H7 (cell line): ENCODE measurements at regions not wholly inside any gene's neighbourhood (a gene's known extent, or its start where the extent isn't known, plus 50 kb on each side); places are given as distances from the start of the nearest gene placed in this dataset.

ENCODE experiments used
- DNase-seq: peaks from one replicate; pipeline ENCODE4 v3.0.0; 2012
- H3K27me3 ChIP-seq: 2 replicates; pipeline ENCODE4 v1.6.0; 2011; ENCODE audit warnings: mild to moderate bottlenecking, low read length; ENCODE audit not compliant: control insufficient read depth, insufficient read depth
- H3K36me3 ChIP-seq: replicated peaks from 2 replicates; pipeline ENCODE4 v1.5.1; 2011; ENCODE audit warnings: low read length; ENCODE audit not compliant: control insufficient read depth, insufficient read depth
- H3K4me3 ChIP-seq: 2 replicates; pipeline ENCODE4 v1.5.1; 2011; ENCODE audit warnings: low read depth, mild to moderate bottlenecking, control low read depth, low read length, moderate library complexity; ENCODE audit not compliant: insufficient read depth

DNA sequence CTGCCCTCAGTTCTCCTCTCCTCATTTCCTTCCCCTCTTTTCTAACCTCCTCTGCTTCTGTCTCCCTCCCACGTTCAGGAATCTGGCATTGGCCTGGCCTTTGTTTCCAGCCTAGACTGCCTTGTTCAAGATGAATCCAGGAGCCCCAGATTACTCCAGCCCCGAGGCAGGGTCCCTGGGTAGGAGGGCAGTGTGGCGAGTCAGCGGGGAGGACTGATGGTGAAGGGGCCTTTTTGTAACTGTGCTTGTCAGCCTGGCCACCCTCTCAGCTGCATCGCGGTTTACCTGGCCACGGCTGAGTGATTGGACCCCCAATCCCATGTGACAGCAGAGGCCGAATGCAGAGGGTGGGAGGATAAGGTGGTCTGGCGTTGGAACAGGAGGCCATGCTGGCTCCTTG, 96.1 kb upstream of the SHH start:
- Histone ChIP-seq H3K36me3 (no peaks in the 10 kb centered on the region), H3K27me3 (no peaks in the 10 kb centered on the region), H3K4me3 (no peak overlapping the region)
- no peak for DNase-seq

DNA sequence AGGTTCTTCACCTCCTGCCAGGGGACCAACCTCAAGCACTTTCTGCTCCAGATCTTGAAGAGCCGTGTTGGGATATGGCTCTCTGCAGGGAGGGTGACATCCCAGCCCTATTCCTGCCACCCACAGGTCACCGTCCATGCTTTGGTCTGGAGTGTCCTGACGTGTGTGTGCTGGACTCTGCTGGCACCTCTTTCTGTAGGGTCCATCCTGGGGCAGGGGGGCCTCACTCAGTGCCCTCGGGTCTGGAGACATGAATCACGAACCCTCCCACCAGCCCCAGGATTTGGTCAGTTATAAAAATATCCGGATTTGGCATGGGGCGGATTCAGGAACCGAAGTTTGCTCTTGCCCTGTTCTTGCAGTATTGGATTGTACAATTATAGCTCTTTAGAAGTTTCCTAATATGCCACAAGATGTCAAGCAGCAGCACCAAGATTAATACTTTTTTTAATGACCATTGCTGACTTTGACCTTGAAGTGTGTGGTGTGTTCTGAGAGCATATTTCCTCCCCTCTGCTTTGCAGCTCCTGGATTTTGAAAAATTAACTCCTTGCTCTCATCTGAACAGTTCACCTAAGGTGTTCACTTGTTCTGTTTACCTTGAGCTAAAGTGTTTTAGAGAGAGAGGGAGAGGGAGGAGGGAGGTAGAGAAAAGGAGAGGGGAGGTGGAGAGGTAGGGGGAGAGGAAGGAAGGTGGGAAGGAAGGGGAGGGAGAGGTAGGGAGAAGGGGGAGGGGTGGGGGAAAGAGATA, 95.4 kb upstream of the SHH start:
- no peak for DNase-seq
- Histone ChIP-seq H3K36me3 (no peaks in the 10 kb centered on the region), H3K27me3 (no peaks in the 10 kb centered on the region), H3K4me3 (no peak overlapping the region)

DNA sequence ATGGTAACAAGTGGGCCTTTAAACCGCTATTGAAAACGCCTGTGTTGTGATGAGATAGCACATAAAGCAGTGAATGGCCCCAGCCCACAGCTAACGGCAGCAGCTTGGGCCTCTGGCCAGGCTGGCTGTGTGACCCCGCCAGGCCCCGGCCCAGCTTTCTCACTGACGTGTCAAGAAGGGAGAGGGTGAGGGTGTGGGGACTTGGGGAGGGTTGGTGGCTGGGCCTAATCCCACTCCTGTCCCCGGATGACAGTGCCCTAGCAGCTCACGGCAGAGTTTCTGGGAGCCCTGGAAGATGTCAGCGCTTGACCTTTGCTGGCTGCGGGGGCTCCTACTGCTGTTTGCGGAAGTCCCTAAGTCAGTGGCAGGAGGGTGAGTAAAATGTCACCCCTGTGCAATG, 88.9 kb upstream of the SHH start:
- no peaks in the 10 kb centered on the region for H3K27me3 ChIP-seq
- no peak for DNase-seq
- H3K4me3 ChIP-seq = no peak overlapping the region
- no peaks in the 10 kb centered on the region for H3K36me3 ChIP-seq

DNA sequence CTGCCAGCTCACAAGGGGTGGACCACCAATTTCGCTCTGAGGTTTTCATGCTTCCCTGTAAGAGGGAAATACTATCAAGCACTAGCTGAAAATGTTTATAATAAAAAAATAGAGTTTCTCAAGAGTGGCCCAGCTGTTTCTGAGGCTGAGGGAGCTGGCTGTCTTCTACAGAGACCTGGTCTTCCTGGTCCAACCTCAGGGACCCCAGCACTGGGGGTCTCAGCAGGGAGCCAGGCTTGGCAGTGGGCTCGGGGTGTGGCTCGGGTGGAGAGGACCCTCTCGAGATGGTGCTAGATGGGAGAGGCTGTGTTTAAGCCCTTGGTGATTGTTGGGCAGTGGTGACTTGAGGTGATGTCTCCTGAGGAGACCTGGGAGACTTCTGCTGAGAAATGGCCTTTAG, 87.3 kb upstream of the SHH start:
- Histone ChIP-seq H3K36me3 (no peaks in the 10 kb centered on the region), H3K4me3 (no peak overlapping the region), H3K27me3 (no peaks in the 10 kb centered on the region)
- DNase-seq = no peak

DNA sequence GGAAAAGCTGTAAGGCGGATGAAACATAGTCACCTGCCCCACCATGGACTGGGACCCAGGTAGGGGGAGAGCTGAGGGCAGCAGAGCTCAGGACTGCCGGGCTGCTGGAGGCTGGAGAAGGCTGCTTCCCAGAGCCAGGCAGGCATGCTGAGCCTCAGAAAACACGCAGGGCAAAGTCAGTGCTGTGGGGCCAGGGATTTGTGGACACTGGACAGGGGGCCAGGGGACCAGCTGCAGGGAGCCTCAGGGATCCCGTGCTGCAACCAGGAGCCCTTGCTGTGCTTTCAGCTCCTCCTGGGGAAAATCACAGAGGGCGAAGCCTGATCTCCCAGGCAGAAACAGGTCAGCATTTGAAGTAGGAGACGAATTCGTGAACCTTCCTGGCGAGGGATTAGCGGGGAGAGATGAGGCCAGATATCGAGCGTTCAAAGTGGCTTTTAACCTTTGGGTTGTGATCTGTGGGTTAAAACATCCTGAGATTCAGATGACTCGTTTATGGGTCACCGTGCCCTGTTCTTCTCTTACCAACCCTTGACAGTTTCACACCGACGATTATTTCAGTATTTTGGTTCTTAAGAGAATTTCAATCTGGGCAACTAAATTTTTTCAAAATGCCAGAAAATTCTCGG, 85.6 kb upstream of the SHH start:
- no peaks in the 10 kb centered on the region for H3K27me3 ChIP-seq
- no peaks in the 10 kb centered on the region for H3K36me3 ChIP-seq
- H3K4me3 ChIP-seq = no peak overlapping the region
- no peak for DNase-seq

DNA sequence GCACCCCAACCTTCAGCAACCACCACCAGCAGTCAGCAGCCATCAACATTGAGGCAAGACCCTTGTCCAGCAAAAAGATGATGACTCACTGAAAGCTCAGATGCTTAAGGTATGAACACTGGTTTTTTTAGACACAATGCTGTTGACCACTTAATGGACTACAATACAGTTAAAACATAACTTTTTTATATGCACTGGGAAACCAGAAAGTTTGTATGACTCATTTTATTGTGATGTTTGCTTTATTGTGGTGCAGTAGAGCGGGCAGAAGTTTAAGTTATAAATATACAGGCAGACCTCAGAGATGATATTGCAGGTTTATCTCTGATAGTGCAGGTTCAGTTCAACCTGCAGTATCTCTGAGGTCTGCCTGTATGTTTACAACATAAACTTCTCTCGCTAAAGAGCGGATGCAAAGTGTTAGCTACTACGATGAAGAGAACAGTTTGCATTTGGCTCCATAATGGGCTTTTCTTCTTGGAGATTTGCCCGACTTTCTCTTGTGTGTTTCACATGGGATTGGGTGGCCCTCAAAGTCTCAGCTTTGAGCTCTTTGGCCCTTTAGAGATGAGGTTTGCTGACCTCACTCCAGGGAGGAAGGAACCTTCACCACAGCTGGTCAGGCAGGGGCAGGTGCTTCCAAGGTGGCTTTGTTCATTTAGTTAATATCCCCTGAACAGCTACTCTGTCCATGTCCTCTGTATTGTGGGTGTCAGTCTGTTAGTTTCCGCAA, 84.4 kb upstream of the SHH start:
- Histone ChIP-seq H3K27me3 (no peaks in the 10 kb centered on the region), H3K36me3 (no peaks in the 10 kb centered on the region), H3K4me3 (no peak overlapping the region)
- no peak for DNase-seq

DNA sequence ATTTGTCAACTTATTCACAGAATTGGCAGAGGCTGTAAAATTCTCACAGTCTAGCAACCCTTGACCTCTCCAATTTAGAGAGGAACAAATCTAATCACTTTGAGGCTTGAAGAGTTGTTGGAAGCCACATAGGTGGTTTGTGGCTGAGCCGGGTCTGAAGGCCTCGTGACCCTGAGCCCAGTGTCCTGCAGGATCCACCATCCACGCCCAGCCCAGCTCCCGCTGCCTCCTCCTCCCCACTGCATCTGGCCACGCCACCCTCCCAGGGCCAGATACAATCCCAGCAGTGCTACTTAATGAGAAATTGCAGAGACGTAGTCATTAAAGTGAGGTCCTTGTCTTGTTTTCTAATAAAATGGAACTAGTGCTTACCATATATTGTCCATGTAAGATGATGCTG, 81.4 kb upstream of the SHH start:
- DNase-seq = no peak
- Histone ChIP-seq H3K27me3 (no peaks in the 10 kb centered on the region), H3K4me3 (no peak overlapping the region), H3K36me3 (no peaks in the 10 kb centered on the region)

DNA sequence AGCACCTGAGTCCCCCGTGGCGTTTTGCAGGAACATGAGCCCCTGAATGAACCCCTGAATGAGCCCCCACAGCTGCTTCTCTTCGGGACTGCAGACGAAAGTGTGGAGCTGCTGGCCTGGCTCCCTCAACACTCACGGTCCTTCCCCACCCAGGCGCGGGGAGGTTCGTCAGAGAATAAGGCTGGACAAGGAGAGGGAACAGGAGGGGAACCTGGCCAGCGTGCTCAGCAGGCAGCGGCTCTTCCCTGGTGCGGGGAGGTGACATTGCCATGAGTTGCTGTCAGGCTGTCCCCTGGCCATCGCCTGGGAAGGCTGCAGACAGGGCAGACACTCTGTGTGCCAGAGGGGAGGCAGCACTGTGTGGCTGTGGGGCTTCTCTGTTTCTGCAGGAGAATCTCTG, 80.9 kb upstream of the SHH start:
- H3K27me3 ChIP-seq = no peaks in the 10 kb centered on the region
- DNase-seq = no peak
- no peak overlapping the region for H3K4me3 ChIP-seq
- no peaks in the 10 kb centered on the region for H3K36me3 ChIP-seq

DNA sequence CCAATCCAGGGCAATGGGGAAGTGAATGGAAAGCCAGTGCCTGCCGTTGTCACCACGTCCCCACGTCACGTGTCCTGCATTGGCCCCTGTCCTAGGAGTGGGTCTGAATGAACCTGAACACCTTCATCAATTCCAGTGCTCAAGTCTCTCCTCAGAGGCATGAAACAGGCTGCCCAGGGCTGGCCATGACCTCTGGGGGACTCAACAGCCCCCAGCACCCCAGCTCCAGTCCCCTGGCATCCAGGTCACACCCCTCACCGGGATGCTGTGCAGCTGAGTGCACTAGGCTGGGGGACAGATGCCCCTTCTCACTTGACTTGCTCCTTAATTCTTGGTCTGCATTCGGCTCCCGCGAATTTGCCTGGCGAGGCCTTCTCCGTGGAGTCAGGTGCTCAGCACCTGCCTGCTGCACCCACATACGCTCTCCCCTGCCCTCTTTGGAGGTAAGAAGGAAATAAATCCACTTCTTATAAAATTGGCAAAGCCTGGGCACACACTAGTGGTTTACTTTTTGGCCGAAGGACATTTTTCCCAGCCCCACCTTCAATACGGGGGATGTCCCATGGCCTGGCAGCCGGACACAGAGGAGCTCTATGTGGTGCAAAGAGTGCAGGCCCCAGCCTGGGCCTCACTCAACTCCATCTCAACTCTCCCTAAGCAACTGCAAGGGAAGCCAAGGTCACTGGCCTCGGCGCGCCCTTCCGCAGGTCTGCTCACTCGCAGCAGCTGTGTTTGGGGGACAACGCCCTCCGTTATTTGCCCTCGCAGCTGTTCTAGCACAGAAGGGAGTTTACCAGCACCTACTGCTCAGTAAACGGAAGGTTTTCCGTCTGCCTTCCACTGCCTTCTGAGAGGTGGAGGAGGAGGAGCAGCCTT, 77.6 kb upstream of the SHH start:
- no peaks in the 10 kb centered on the region for H3K27me3 ChIP-seq
- DNase-seq = no peak

DNA sequence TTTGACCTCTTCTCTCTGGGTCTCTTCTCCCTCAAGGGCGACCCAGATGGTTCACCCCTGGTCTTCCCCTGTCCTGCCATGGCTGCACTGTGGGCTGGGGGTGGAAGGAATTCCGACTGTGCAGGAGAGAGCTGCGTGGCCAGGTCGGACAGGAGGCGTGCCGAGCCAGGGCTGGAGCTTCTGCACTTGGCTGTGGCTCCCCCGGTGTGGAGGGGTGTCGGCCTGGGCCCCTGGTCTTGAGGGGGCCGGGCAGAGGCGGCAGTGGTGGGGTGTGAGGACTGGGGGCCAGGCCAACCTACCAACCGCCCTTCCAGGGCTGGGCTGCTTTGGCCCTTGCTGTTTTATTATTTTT, 74.9 kb upstream of the SHH start:
- H3K4me3 ChIP-seq = no peak overlapping the region
- H3K27me3 ChIP-seq = no peaks in the 10 kb centered on the region
- H3K36me3 ChIP-seq = no peaks in the 10 kb centered on the region
- no peak for DNase-seq

More for the DNA sequence above, 77.6 kb upstream of the SHH start:
- H3K36me3 ChIP-seq = no peaks in the 10 kb centered on the region
- H3K4me3 ChIP-seq = no peak overlapping the region

DNA sequence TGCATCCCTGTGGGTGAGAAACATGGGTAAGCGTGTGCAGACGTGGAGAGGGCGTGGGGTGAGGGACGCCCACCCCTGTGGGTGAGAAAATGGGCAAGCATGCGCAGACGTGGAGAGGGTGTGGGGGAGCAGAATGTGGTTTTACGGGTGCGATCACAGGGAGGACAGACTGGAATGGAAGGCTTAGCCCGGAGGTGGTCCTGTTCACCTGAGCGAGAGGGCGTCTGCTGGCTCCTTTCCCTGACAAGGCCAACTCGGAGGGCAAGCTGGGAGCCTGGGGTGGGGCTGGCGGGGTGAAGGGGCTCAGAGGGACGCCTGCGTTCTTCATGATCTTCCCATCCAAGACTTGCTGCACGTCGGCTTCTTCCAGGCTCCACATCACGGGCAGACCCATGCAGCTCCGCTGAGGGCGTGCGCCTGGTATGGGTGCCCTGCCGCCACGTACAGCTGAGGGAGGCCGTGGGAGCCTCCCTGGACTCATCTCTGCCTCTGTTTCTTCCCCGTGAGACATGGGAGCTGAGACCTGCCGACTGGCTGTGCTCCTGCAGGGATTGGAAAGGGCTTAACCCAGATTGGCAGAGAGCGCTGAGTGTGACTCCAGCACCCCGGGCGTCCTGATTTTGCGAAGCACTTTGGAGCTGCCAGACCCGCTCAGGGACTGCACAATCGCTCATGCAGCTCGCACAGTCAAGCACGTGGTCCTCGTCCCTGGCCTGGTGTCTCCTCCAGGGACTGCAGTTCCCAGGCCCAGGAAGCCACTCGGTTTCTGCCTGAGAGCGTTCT, 74.3 kb upstream of the SHH start:
- no peaks in the 10 kb centered on the region for H3K36me3 ChIP-seq
- no peak overlapping the region for H3K4me3 ChIP-seq
- no peaks in the 10 kb centered on the region for H3K27me3 ChIP-seq
- DNase-seq = peak; percentile 46

DNA sequence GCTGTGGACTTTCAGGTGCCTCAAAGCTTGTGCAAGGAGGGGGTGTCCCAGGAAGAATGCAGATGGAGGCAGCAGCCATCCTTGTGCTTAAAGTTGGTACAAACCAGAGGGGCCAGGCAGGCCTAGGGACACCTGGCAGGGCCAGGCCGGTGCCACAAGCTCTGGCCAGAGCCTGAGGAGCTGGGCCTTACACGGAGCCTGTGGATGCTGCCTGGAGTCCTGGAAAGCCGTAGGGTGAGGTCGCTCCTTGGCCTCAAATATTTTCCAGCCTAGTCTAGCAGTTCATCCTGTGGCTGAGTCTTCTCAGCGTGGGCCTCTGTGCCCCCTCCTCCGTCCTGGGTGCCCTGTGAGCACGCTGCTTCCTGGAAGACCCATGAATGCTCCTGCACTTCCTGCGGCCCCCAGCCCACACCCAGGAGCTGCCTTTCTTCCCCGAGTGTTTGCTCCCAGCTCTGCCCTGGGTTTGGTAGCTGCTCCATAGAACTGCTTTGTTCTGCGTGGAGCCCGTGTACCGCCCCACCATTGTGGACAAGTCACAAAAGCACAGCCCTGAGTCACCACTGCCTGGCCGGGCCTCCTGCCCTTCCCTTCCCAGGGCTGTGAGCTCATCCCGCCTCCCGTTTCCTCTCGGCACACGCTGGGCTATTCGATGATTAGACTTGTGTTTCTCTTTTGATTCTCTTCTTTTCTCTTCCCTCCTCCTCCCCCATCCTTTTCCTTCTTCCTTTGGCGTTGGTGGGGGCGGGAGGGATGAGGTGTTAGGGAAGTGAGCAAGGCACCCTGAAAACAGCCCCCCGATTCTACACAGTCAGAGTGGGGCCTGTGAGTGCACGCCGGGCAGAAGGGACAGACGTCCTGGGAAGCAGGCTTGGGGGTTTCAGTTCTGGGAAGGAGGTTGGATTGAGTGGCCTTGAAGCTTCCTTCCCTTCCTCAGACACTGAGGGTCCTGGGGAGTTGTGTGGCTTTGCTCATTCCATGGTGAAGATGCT, 73.2 kb upstream of the SHH start:
- H3K36me3 ChIP-seq = no peaks in the 10 kb centered on the region
- H3K27me3 ChIP-seq = no peaks in the 10 kb centered on the region
- peak; percentile 52 for DNase-seq
- H3K4me3 ChIP-seq = no peak overlapping the region
